ENCODE measurements at regions not wholly inside any gene's neighbourhood (a gene's known extent, or its start where the extent isn't known, plus 50 kb on each side); places are given as distances from the start of the nearest gene placed in this dataset.

DNA sequence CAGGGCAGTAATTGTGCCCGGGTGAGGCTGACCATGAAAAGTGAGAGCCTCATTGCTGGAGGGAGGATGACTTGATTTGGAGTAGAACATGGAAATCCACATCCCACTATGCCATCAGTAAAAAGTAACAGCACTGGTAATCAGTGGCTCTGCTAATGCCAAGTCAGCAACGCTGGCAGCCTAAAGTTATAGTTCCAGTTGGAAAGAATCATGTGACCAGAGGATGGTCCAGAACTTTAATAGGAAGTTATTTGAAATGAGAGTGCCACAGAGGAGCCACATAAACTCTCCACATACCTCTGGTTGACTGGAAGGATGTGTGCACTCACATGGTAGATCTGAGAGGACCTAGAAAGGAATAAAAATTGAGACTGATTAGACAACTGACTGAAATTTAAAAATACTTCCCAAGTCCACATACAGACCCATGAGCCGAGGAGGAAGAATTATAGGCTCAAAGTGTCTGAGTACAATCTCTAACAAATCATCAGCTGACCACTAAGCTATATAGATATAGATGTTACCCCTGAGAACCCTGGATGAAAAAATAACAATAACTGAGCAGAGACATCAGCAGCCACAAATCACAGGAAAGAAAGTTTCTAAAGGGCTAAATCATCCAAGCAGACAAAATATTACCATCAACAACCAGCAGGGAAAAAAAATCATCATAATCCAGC, 346.8 kb downstream of the STK39 start:
- Histone ChIP-seq H3K9me3 (no peaks in the 10 kb centered on the region), H3K9ac (ENCODE audit: low read depth in 2 of 2, low read length in 2 of 2) (no peak overlapping the region), H3K4me1 (no peaks in the 10 kb centered on the region), H3K27ac (no peak overlapping the region), H3K27me3 (no peaks in the 10 kb centered on the region), H3K4me3 (no peak overlapping the region), H3K36me3 (no peaks in the 10 kb centered on the region)
- DNase-seq: no peak
- TF ChIP-seq, protein P1, sequence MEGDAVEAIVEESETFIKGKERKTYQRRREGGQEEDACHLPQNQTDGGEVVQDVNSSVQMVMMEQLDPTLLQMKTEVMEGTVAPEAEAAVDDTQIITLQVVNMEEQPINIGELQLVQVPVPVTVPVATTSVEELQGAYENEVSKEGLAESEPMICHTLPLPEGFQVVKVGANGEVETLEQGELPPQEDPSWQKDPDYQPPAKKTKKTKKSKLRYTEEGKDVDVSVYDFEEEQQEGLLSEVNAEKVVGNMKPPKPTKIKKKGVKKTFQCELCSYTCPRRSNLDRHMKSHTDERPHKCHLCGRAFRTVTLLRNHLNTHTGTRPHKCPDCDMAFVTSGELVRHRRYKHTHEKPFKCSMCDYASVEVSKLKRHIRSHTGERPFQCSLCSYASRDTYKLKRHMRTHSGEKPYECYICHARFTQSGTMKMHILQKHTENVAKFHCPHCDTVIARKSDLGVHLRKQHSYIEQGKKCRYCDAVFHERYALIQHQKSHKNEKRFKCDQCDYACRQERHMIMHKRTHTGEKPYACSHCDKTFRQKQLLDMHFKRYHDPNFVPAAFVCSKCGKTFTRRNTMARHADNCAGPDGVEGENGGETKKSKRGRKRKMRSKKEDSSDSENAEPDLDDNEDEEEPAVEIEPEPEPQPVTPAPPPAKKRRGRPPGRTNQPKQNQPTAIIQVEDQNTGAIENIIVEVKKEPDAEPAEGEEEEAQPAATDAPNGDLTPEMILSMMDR (IDR thresholded peaks at IDR 0.05): no peak
- intact Hi-C loops (cut with DNase I): no loop called here

DNA sequence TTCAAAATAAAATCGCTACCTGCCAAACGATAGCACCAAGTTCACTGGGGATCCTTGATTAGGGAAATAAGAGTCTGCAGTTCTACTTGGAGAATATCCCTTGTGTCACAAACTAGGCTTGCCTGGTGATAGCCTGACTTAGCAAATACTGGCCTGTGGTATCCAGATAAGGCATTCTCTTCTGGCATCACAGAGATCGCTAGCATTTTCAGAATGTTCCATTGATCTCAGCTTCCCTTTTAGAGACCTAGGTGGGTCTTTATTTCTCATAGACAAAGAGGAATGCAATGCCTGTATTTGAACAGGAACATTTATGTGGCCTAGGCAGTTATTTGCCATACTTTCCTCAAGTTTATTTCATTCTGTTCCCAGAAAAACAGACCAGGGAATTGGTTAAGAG, 349.1 kb downstream of the STK39 start:
- DNase-seq: no peak
- no peaks in the 10 kb centered on the region for H3K4me1 ChIP-seq
- H3K4me3 ChIP-seq: no peak overlapping the region
- H3K9me3 ChIP-seq: no peaks in the 10 kb centered on the region
- intact Hi-C loops (cut with DNase I): no loop called here
- TF ChIP-seq, protein P1 (IDR thresholded peaks at IDR 0.05): no peak
- H3K27me3 ChIP-seq: no peaks in the 10 kb centered on the region
- no peak overlapping the region for H3K27ac ChIP-seq
- no peak overlapping the region for H3K9ac ChIP-seq (ENCODE audit: low read depth in 2 of 2, low read length in 2 of 2)
- H3K36me3 ChIP-seq: no peaks in the 10 kb centered on the region

DNA sequence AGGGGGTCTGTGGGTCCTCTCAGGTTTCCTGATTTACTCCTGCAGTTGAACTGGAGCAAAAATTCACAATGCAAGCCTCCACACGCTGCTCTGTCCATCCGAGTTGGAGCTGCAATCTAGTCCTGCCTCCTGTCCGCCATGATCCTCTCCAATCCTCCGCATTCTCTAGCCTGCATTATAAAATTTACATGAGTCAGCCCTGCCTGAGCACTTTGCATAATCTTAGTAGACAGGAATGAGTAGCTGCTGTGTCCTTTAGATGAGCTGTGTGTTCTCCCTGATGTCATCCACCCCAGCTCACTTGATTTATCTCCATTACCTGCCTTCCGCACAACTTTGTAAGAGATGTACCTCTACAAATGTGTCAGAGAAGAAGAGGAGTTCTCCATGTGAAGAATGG, 355.6 kb downstream of the STK39 start:
- intact Hi-C loops (cut with DNase I): no loop called here
- TF ChIP-seq, protein P1 (IDR thresholded peaks at IDR 0.05): no peak
- Histone ChIP-seq H3K27ac (no peak overlapping the region), H3K36me3 (no peaks in the 10 kb centered on the region), H3K9ac (ENCODE audit: low read depth in 2 of 2, low read length in 2 of 2) (no peak overlapping the region), H3K9me3 (no peaks in the 10 kb centered on the region), H3K4me1 (no peaks in the 10 kb centered on the region), H3K27me3 (no peaks in the 10 kb centered on the region), H3K4me3 (no peak overlapping the region)
- no peak for DNase-seq

DNA sequence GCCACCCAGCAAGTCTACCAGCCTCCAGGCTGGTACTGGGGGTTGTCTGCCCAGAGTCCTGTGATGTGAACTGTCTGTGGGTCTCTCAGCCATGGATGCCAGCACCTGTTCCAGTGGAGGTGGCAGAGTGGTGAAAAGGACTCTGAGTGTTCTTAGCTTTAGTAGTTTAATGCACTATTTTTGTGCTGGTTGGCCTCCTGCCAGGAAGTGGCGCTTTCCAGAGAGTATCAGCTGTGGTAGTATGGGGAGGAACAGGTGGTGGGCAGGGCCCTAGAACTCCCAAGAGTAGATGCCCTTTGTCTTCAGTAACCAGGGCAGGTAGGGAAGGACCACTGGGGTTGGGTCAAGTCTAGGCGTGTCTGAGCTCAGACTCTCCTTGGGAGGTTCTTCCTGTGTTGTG, 356.7 kb downstream of the STK39 start:
- H3K4me1 ChIP-seq: no peaks in the 10 kb centered on the region
- no peaks in the 10 kb centered on the region for H3K9me3 ChIP-seq
- H3K9ac ChIP-seq (ENCODE audit: low read depth in 2 of 2, low read length in 2 of 2): no peak overlapping the region
- intact Hi-C loops (cut with DNase I): no loop called here
- TF ChIP-seq, protein P1 (IDR thresholded peaks at IDR 0.05): no peak
- no peak overlapping the region for H3K4me3 ChIP-seq
- no peaks in the 10 kb centered on the region for H3K36me3 ChIP-seq
- no peak for DNase-seq
- H3K27me3 ChIP-seq: no peaks in the 10 kb centered on the region
- H3K27ac ChIP-seq: no peak overlapping the region

DNA sequence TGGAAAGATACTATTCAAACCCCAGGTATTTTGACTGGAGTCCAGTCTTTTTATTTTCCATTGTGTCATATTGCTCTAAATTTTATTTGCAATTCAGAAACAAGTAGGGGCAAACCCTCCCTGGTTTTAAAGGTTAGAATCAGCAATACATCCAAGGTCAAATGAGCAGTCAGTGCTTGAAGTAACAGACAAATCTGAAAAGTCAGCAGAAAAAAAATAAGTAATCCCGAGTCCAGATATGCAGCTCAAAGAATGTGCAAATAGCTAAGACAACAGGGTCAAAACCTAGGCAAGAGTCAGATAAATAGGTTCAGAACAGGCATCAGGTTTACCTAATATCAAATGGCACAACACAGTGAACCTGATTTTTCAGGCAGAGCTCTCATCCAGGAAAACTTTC, 367.0 kb downstream of the STK39 start:
- no peak for DNase-seq
- intact Hi-C loops (cut with DNase I): no loop called here
- Histone ChIP-seq H3K4me1 (no peaks in the 10 kb centered on the region), H3K27ac (no peak overlapping the region), H3K27me3 (no peaks in the 10 kb centered on the region), H3K36me3 (no peaks in the 10 kb centered on the region), H3K9ac (ENCODE audit: low read depth in 2 of 2, low read length in 2 of 2) (no peak overlapping the region), H3K4me3 (no peak overlapping the region), H3K9me3 (no peaks in the 10 kb centered on the region)
- TF ChIP-seq, protein P1 (IDR thresholded peaks at IDR 0.05): no peak
